SK-N-SH treated with all-trans-retinoic acid at 6 μM for 48 hours (cell line): ENCODE measurements at regions not wholly inside any gene's neighbourhood (a gene's known extent, or its start where the extent isn't known, plus 50 kb on each side); places are given as distances from the start of the nearest gene placed in this dataset.

Source experiments
- ATAC-seq: fragments of 200-7000 bp; cut with Tn5 transposase; 3 replicates; pipeline ENCODE4 v1.9.1; 2020; ENCODE audit warnings: mild to moderate bottlenecking, moderate library complexity
- ARNTL ChIP-seq: fragments of 450-650 bp; formaldehyde crosslinking; IDR thresholded peaks from 2 replicates; pipeline ENCODE4 v1.5.0; 2020; ENCODE audit warnings: low read depth, mild to moderate bottlenecking, moderate library complexity, borderline replicate concordance
- BACH2 ChIP-seq: fragments of 250-450 bp; sonication (Bioruptor Pico); IDR thresholded peaks from 2 replicates; pipeline ENCODE4 v1.9.0; 2021; ENCODE audit warnings: mild to moderate bottlenecking, borderline replicate concordance
- ESRRG ChIP-seq: fragments of 250-450 bp; sonication (Bioruptor Pico); IDR thresholded peaks from 2 replicates; pipeline ENCODE4 v1.6.1; 2021; ENCODE audit warnings: mild to moderate bottlenecking
- GLIS3 ChIP-seq: fragments of 250-450 bp; sonication (Bioruptor Pico); IDR thresholded peaks from 2 replicates; pipeline ENCODE4 v1.5.0; 2020; ENCODE audit warnings: mild to moderate bottlenecking, moderate library complexity
- ISL1 ChIP-seq: fragments of 250-450 bp; sonication (Bioruptor Pico); IDR thresholded peaks from 2 replicates; pipeline ENCODE4 v2.1.2; 2022; ENCODE audit warnings: mild to moderate bottlenecking, moderate library complexity
- OSR1 ChIP-seq: fragments of 250-450 bp; sonication (Bioruptor Pico); IDR thresholded peaks from 2 replicates; pipeline ENCODE4 v1.8.0; 2022; ENCODE audit warnings: moderate library complexity, mild to moderate bottlenecking, inconsistent platforms
- PPARA ChIP-seq: fragments of 250-450 bp; sonication (Bioruptor Pico); IDR thresholded peaks from 2 replicates; pipeline ENCODE4 v1.5.0; 2020; ENCODE audit warnings: mild to moderate bottlenecking, borderline replicate concordance
- SNAI2 ChIP-seq: fragments of 250-450 bp; sonication (Bioruptor Pico); IDR thresholded peaks from 2 replicates; pipeline ENCODE4 v1.5.0; 2020; ENCODE audit warnings: mild to moderate bottlenecking, moderate library complexity
- TCF4 ChIP-seq: fragments of 250-450 bp; sonication (Bioruptor Pico); IDR thresholded peaks from 2 replicates; pipeline ENCODE4 v1.8.0; 2021; ENCODE audit warnings: mild to moderate bottlenecking, moderate library complexity, borderline replicate concordance
- TOX ChIP-seq: fragments of 250-450 bp; sonication (Bioruptor Pico); IDR thresholded peaks from 2 replicates; pipeline ENCODE4 v1.8.0; 2021; ENCODE audit warnings: mild to moderate bottlenecking, moderate library complexity, borderline replicate concordance
- ZC3H10 ChIP-seq: fragments of 250-450 bp; sonication (Bioruptor Pico); IDR thresholded peaks from 2 replicates; pipeline ENCODE4 v1.5.1; 2021; ENCODE audit warnings: mild to moderate bottlenecking, moderate library complexity
- ZFP3 ChIP-seq: fragments of 250-450 bp; sonication (Bioruptor Pico); IDR thresholded peaks from 2 replicates; pipeline ENCODE4 v1.5.0; 2020; ENCODE audit warnings: mild to moderate bottlenecking, moderate library complexity
- ZFP30 ChIP-seq: fragments of 450-650 bp; formaldehyde crosslinking; IDR thresholded peaks from 2 replicates; pipeline ENCODE4 v1.5.0; 2022; ENCODE audit warnings: mild to moderate bottlenecking, moderate library complexity
- ZNF565 ChIP-seq: fragments of 450-650 bp; formaldehyde crosslinking; conservative IDR thresholded peaks from 2 replicates; pipeline ENCODE4 v1.5.0; 2020; ENCODE audit warnings: low read depth, mild to moderate bottlenecking, moderate library complexity
- ZNF70 ChIP-seq: fragments of 450-650 bp; formaldehyde crosslinking; IDR thresholded peaks from 2 replicates; pipeline ENCODE4 v1.5.0; 2020; ENCODE audit warnings: mild to moderate bottlenecking, moderate library complexity
- ZNF8 ChIP-seq: fragments of 450-650 bp; formaldehyde crosslinking; IDR thresholded peaks from 2 replicates; pipeline ENCODE4 v1.5.0; 2020; ENCODE audit warnings: mild to moderate bottlenecking, moderate library complexity
- TF ChIP-seq, protein P1 (sequence below): fragments of 250-450 bp; sonication (Bioruptor Pico); IDR thresholded peaks from 2 replicates; pipeline ENCODE4 v1.5.0; 2020; ENCODE audit warnings: mild to moderate bottlenecking, moderate library complexity
- TF ChIP-seq, protein P2 (sequence below): fragments of 250-450 bp; sonication (Bioruptor Pico); IDR thresholded peaks from 2 replicates; pipeline ENCODE4 v1.5.1; 2020; ENCODE audit warnings: low read depth, mild to moderate bottlenecking, moderate library complexity
- TF ChIP-seq, protein P3 (sequence below): fragments of 250-450 bp; sonication (Bioruptor Pico); IDR thresholded peaks from 2 replicates; pipeline ENCODE4 v1.5.1; 2021; ENCODE audit warnings: mild to moderate bottlenecking, moderate library complexity
- TF ChIP-seq, protein P4 (sequence below): fragments of 250-450 bp; sonication (Bioruptor Pico); IDR thresholded peaks from 2 replicates; pipeline ENCODE4 v1.8.0; 2020; ENCODE audit warnings: mild to moderate bottlenecking, moderate library complexity, borderline replicate concordance
- TF ChIP-seq, protein P5 (sequence below): fragments of 250-450 bp; sonication (Bioruptor Pico); IDR thresholded peaks from 2 replicates; pipeline ENCODE4 v1.8.0; 2021; ENCODE audit warnings: low read depth, mild to moderate bottlenecking, moderate library complexity, borderline replicate concordance

DNA sequence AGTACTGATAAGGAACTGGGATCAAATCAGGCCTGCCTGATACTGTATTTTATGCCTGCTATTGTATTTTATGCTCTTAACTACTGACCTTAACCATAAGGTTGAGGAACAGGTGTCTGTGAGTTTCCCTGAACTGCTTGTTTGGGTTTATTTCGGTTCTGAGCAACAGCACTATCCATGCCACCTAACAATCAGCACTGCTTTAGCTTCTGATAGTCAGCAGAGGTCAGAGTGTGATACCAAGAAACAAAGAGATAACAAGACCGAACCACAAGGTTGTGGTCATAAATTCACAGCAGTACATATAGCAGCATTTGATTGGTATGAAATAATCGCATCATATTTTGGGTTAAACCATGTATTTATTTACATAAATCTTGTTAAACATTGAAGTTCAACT is 362.2 kb downstream of the FGF13 start:
- TF ChIP-seq SNAI2 (no peak), ZFP30 (no peak), ARNTL (no peak), ESRRG (no peak), ZNF565 (CRISPR knock-in tag) (no peak), TCF4 (CRISPR knock-in tag) (no peak), ZNF8 (CRISPR knock-in tag) (no peak), ZC3H10 (CRISPR knock-in tag) (no peak), ISL1 (CRISPR knock-in tag) (no peak), OSR1 (no peak), GLIS3 (CRISPR knock-in tag) (no peak)
- TF ChIP-seq, protein P1, sequence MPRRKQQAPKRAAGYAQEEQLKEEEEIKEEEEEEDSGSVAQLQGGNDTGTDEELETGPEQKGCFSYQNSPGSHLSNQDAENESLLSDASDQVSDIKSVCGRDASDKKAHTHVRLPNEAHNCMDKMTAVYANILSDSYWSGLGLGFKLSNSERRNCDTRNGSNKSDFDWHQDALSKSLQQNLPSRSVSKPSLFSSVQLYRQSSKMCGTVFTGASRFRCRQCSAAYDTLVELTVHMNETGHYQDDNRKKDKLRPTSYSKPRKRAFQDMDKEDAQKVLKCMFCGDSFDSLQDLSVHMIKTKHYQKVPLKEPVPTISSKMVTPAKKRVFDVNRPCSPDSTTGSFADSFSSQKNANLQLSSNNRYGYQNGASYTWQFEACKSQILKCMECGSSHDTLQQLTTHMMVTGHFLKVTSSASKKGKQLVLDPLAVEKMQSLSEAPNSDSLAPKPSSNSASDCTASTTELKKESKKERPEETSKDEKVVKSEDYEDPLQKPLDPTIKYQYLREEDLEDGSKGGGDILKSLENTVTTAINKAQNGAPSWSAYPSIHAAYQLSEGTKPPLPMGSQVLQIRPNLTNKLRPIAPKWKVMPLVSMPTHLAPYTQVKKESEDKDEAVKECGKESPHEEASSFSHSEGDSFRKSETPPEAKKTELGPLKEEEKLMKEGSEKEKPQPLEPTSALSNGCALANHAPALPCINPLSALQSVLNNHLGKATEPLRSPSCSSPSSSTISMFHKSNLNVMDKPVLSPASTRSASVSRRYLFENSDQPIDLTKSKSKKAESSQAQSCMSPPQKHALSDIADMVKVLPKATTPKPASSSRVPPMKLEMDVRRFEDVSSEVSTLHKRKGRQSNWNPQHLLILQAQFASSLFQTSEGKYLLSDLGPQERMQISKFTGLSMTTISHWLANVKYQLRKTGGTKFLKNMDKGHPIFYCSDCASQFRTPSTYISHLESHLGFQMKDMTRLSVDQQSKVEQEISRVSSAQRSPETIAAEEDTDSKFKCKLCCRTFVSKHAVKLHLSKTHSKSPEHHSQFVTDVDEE (CRISPR knock-in tag) = no peak
- TF ChIP-seq, protein P2, sequence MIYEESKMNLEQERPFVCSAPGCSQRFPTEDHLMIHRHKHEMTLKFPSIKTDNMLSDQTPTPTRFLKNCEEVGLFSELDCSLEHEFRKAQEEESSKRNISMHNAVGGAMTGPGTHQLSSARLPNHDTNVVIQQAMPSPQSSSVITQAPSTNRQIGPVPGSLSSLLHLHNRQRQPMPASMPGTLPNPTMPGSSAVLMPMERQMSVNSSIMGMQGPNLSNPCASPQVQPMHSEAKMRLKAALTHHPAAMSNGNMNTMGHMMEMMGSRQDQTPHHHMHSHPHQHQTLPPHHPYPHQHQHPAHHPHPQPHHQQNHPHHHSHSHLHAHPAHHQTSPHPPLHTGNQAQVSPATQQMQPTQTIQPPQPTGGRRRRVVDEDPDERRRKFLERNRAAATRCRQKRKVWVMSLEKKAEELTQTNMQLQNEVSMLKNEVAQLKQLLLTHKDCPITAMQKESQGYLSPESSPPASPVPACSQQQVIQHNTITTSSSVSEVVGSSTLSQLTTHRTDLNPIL (CRISPR knock-in tag) = no peak
- TF ChIP-seq, protein P3, sequence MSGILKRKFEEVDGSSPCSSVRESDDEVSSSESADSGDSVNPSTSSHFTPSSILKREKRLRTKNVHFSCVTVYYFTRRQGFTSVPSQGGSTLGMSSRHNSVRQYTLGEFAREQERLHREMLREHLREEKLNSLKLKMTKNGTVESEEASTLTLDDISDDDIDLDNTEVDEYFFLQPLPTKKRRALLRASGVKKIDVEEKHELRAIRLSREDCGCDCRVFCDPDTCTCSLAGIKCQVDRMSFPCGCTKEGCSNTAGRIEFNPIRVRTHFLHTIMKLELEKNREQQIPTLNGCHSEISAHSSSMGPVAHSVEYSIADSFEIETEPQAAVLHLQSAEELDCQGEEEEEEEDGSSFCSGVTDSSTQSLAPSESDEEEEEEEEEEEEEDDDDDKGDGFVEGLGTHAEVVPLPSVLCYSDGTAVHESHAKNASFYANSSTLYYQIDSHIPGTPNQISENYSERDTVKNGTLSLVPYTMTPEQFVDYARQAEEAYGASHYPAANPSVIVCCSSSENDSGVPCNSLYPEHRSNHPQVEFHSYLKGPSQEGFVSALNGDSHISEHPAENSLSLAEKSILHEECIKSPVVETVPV (CRISPR knock-in tag) = no peak
- TF ChIP-seq, protein P4, sequence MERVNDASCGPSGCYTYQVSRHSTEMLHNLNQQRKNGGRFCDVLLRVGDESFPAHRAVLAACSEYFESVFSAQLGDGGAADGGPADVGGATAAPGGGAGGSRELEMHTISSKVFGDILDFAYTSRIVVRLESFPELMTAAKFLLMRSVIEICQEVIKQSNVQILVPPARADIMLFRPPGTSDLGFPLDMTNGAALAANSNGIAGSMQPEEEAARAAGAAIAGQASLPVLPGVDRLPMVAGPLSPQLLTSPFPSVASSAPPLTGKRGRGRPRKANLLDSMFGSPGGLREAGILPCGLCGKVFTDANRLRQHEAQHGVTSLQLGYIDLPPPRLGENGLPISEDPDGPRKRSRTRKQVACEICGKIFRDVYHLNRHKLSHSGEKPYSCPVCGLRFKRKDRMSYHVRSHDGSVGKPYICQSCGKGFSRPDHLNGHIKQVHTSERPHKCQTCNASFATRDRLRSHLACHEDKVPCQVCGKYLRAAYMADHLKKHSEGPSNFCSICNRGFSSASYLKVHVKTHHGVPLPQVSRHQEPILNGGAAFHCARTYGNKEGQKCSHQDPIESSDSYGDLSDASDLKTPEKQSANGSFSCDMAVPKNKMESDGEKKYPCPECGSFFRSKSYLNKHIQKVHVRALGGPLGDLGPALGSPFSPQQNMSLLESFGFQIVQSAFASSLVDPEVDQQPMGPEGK (CRISPR knock-in tag) = no peak
- no peak for ATAC-seq

DNA sequence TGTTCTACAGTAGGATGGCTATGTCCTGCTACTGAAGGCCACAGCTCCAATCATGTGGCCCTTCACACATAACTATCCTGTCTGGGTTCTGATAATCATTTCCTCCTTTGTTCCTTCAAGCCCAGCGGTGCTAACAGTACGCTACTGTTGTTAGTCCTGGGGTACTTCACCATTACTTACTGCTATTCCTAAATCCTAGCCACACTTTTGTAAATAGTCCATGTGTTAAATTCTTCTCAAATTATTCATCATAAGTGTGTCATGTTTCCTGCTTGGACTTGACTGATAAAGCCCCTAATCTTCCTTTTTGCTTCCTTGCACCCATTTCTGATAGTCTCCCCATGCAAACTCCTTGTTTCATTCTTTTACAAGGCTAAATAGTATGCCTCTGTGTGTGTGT is 332.6 kb downstream of the FGF13 start:
- no peak for ATAC-seq
- TF ChIP-seq PPARA (no peak), ZC3H10 (CRISPR knock-in tag) (no peak), ZFP30 (no peak), TOX (CRISPR knock-in tag) (no peak), BACH2 (CRISPR knock-in tag) (no peak), ZNF70 (CRISPR knock-in tag) (no peak), ARNTL (no peak), ZFP3 (CRISPR knock-in tag) (no peak), ZNF565 (CRISPR knock-in tag) (no peak)
- TF ChIP-seq, protein P3 (CRISPR knock-in tag) = no peak
- TF ChIP-seq, protein P2 (CRISPR knock-in tag) = no peak
- TF ChIP-seq, protein P4 (CRISPR knock-in tag) = no peak
- TF ChIP-seq, protein P1 (CRISPR knock-in tag) = no peak
- TF ChIP-seq, protein P5, sequence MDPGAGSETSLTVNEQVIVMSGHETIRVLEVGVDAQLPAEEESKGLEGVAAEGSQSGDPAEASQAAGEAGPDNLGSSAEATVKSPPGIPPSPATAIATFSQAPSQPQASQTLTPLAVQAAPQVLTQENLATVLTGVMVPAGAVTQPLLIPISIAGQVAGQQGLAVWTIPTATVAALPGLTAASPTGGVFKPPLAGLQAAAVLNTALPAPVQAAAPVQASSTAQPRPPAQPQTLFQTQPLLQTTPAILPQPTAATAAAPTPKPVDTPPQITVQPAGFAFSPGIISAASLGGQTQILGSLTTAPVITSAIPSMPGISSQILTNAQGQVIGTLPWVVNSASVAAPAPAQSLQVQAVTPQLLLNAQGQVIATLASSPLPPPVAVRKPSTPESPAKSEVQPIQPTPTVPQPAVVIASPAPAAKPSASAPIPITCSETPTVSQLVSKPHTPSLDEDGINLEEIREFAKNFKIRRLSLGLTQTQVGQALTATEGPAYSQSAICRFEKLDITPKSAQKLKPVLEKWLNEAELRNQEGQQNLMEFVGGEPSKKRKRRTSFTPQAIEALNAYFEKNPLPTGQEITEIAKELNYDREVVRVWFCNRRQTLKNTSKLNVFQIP = no peak
